ENCODE measurements at regions not wholly inside any gene's neighbourhood (a gene's known extent, or its start where the extent isn't known, plus 50 kb on each side); places are given as distances from the start of the nearest gene placed in this dataset.

GRCh38 chr3:72571052-72571451 lies 277.2 kb downstream of the SHQ1 start:
- H3K27me3 ChIP-seq: no peaks in the 10 kb centered on the region
- DNase-seq: no peak
- H3K9me3 ChIP-seq: no peaks in the 10 kb centered on the region
- TF ChIP-seq CTCF (IDR thresholded peaks at IDR 0.05): no peak
- H3K4me1 ChIP-seq: peaks cover 0 to 6% (median 0%) of the 10 kb centered on the region in 4 donors
- H3K36me3 ChIP-seq: no peaks in the 10 kb centered on the region
- intact Hi-C loops (cut with DNase I; ENCODE audit: low total_unique reads): no loop called here
- H3K27ac ChIP-seq: no peak overlapping the region
- H3K4me3 ChIP-seq: no peak overlapping the region

- Histone ChIP-seq H3K9me3 (no peaks in the 10 kb centered on the region), H3K27ac (no peak overlapping the region), H3K4me3 (no peak overlapping the region), H3K4me1 (peaks cover 0 to 6% (median 0%) of the 10 kb centered on the region in 4 donors), H3K36me3 (no peaks in the 10 kb centered on the region), H3K27me3 (no peaks in the 10 kb centered on the region)
- TF ChIP-seq CTCF (IDR thresholded peaks at IDR 0.05): no peak
- DNase-seq: no peak
- intact Hi-C loops (cut with DNase I; ENCODE audit: low total_unique reads): no loop called here
These were observed 278.3 kb downstream of the SHQ1 start for GRCh38 chr3:72569754-72570440.

- DNase-seq: no peak
- intact Hi-C loops (cut with DNase I; ENCODE audit: low total_unique reads): no loop called here
- no peak overlapping the region for H3K27ac ChIP-seq
These were observed 280.2 kb downstream of the SHQ1 start for GRCh38 chr3:72568083-72568482.

GRCh38 chr3:72567474-72567873 lies 280.8 kb downstream of the SHQ1 start:
- Histone ChIP-seq H3K36me3 (no peaks in the 10 kb centered on the region), H3K27me3 (no peaks in the 10 kb centered on the region), H3K27ac (no peak overlapping the region), H3K4me1 (peaks cover 0 to 6% (median 0%) of the 10 kb centered on the region in 4 donors), H3K9me3 (peaks cover 0 to under 1% (median 0%) of the 10 kb centered on the region in 3 donors), H3K4me3 (no peak overlapping the region)
- intact Hi-C loops (cut with DNase I; ENCODE audit: low total_unique reads): no loop called here
- DNase-seq: no peak
- TF ChIP-seq CTCF (IDR thresholded peaks at IDR 0.05): no peak

More at GRCh38 chr3:72568083-72568482, 280.2 kb downstream of the SHQ1 start:
- no peak overlapping the region for H3K4me3 ChIP-seq
- no peaks in the 10 kb centered on the region for H3K36me3 ChIP-seq
- no peak for TF ChIP-seq CTCF (IDR thresholded peaks at IDR 0.05)
- H3K27me3 ChIP-seq: no peaks in the 10 kb centered on the region
- peaks cover 0 to 6% (median 0%) of the 10 kb centered on the region in 4 donors for H3K4me1 ChIP-seq
- no peaks in the 10 kb centered on the region for H3K9me3 ChIP-seq

- H3K36me3 ChIP-seq: no peaks in the 10 kb centered on the region
- intact Hi-C loops (cut with DNase I; ENCODE audit: low total_unique reads): no loop called here
These were observed 282.7 kb downstream of the SHQ1 start for GRCh38 chr3:72565593-72565992.

More at GRCh38 chr3:72565593-72565992, 282.7 kb downstream of the SHQ1 start:
- no peaks in the 10 kb centered on the region for H3K4me1 ChIP-seq
- no peak for TF ChIP-seq CTCF (IDR thresholded peaks at IDR 0.05)
- DNase-seq: no peak
- no peaks in the 10 kb centered on the region for H3K27me3 ChIP-seq
- H3K4me3 ChIP-seq: no peak overlapping the region
- H3K9me3 ChIP-seq: peaks cover 0 to 9% (median 0%) of the 10 kb centered on the region in 3 donors
- H3K27ac ChIP-seq: no peak overlapping the region

All from tibial artery (tissue), 4 donors.